OCI-LY7 (cell line): ENCODE measurements at regions not wholly inside any gene's neighbourhood (a gene's known extent, or its start where the extent isn't known, plus 50 kb on each side); places are given as distances from the start of the nearest gene placed in this dataset.

Source experiments
- BruUV-seq: library from RNA; stranded (reverse); fragments of 400-500 nt; replicated peaks from 2 replicates; lab custom pipeline; 2021; lab: Mats Ljungman, UMichigan
- CTCF ChIA-PET: fragments of 300-600 bp; sonication (Branson Sonifier 250); formaldehyde crosslinking; loops from one replicate; lab custom pipeline; 2022; ENCODE audit warnings: antibody characterized with exemption; ENCODE audit not compliant: unreplicated experiment; lab: Charles Lee
- POLR2A ChIA-PET: fragments of 300-600 bp; sonication (Branson Sonifier 250); formaldehyde crosslinking; loops from one replicate; lab custom pipeline; 2022; ENCODE audit warnings: antibody characterized with exemption; lab: Charles Lee
- DNase-seq: peaks from one replicate; pipeline ENCODE4 v3.0.0-alpha.2; 2015; ENCODE audit warnings: low spot score
- H2AFZ ChIP-seq: fragments of 200-600 bp; sonication (generic), shearing (Covaris generic); 2 replicates; pipeline ENCODE4 v1.6.1; 2014; ENCODE audit warnings: mild to moderate bottlenecking, antibody characterized with exemption, low read length, moderate library complexity
- H3K27ac ChIP-seq: fragments of 200-600 bp; sonication (generic); 2 replicates; pipeline ENCODE4 v1.5.1; 2014; ENCODE audit warnings: mixed run types, low read depth, mild to moderate bottlenecking, moderate library complexity, low read length, inconsistent platforms; ENCODE audit not compliant: poor library complexity, severe bottlenecking
- H3K36me3 ChIP-seq: fragments of 200-600 bp; sonication (generic); 2 replicates; pipeline ENCODE4 v1.6.1; 2014; ENCODE audit warnings: mild to moderate bottlenecking, antibody characterized with exemption, low read length, moderate library complexity, mixed read lengths; ENCODE audit not compliant: insufficient read depth
- H3K4me1 ChIP-seq: fragments of 200-600 bp; sonication (generic); 2 replicates; pipeline ENCODE4 v1.5.1; 2014; ENCODE audit warnings: mild to moderate bottlenecking, low read length; ENCODE audit not compliant: insufficient read depth, poor library complexity, severe bottlenecking
- H3K4me2 ChIP-seq: fragments of 200-600 bp; sonication (generic); 2 replicates; pipeline ENCODE4 v1.6.1; 2014; ENCODE audit warnings: mild to moderate bottlenecking, low read length
- H3K4me3 ChIP-seq: fragments of 200-600 bp; sonication (generic); 2 replicates; pipeline ENCODE4 v1.5.1; 2014; ENCODE audit warnings: mild to moderate bottlenecking, low read depth, low read length; ENCODE audit not compliant: poor library complexity, severe bottlenecking
- H3K79me2 ChIP-seq: fragments of 200-600 bp; sonication (generic); 2 replicates; pipeline ENCODE4 v1.6.1; 2016; ENCODE audit warnings: low read depth, mild to moderate bottlenecking, low read length, moderate library complexity, mixed read lengths; ENCODE audit not compliant: insufficient read depth
- H3K9me2 ChIP-seq: fragments of 200-600 bp; sonication (generic); 2 replicates; pipeline ENCODE4 v1.6.1; 2016; ENCODE audit warnings: mild to moderate bottlenecking, low read length, mixed read lengths; ENCODE audit not compliant: insufficient read depth
- H3K9me3 ChIP-seq: fragments of 200-600 bp; sonication (generic); 2 replicates; pipeline ENCODE4 v1.6.1; 2014; ENCODE audit warnings: mild to moderate bottlenecking, mixed run types, low read length, mixed read lengths
- H4K20me1 ChIP-seq: fragments of 200-600 bp; sonication (generic); 2 replicates; pipeline ENCODE4 v1.6.1; 2014; ENCODE audit warnings: mild to moderate bottlenecking, antibody characterized with exemption, low read length, moderate library complexity, mixed read lengths; ENCODE audit not compliant: insufficient read depth
- EZH2phosphoT487 ChIP-seq: fragments of 200-600 bp; sonication (generic); IDR thresholded peaks from 2 replicates; pipeline ENCODE4 v1.6.1; 2018; ENCODE audit warnings: low read depth, borderline replicate concordance, mild to moderate bottlenecking, mixed run types, antibody characterized with exemption, low read length, moderate library complexity, mixed read lengths
- intact Hi-C: fragments of 100-400 bp; cut with micrococcal nuclease; formaldehyde crosslinking; loops from one replicate; pipeline ENCODE4 v1.10.0; 2022; ENCODE audit not compliant: unreplicated experiment
- TF ChIP-seq, protein P1 (sequence below): fragments of 200-600 bp; sonication (generic); conservative IDR thresholded peaks from 2 replicates; pipeline ENCODE4 v1.5.1; 2014; ENCODE audit warnings: mild to moderate bottlenecking, antibody characterized with exemption, low read length, moderate library complexity, mixed read lengths

DNA sequence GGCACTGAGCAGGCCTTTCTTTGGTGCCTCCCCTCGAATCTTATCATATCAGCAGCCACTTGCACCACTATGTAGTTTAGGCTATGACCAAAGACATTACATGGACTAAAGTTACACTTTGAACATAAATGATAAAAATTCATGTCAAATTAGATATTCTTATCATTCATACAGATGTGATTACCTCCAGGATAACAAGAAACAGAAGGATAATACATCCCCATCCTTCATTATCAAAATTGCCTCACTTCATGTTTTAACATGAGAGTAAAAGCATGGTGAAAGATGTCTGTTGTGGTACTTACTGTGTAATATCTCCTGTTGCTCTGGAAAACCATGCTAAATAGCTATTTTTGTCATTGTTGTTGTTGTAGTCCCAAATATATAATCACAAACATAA, 230.8 kb upstream of the RND3 start:
- Histone ChIP-seq H3K9me2 (no peaks in the 10 kb centered on the region), H3K4me2 (no peak overlapping the region), H3K9me3 (no peaks in the 10 kb centered on the region), H3K4me3 (no peak overlapping the region), H2AFZ (no peak overlapping the region), H3K79me2 (no peaks in the 10 kb centered on the region), H3K4me1 (no peaks in the 10 kb centered on the region), H3K36me3 (no peaks in the 10 kb centered on the region), H3K27ac (no peak overlapping the region), H4K20me1 (no peaks in the 10 kb centered on the region)
- TF ChIP-seq EZH2phosphoT487: no peak
- TF ChIP-seq, protein P1, sequence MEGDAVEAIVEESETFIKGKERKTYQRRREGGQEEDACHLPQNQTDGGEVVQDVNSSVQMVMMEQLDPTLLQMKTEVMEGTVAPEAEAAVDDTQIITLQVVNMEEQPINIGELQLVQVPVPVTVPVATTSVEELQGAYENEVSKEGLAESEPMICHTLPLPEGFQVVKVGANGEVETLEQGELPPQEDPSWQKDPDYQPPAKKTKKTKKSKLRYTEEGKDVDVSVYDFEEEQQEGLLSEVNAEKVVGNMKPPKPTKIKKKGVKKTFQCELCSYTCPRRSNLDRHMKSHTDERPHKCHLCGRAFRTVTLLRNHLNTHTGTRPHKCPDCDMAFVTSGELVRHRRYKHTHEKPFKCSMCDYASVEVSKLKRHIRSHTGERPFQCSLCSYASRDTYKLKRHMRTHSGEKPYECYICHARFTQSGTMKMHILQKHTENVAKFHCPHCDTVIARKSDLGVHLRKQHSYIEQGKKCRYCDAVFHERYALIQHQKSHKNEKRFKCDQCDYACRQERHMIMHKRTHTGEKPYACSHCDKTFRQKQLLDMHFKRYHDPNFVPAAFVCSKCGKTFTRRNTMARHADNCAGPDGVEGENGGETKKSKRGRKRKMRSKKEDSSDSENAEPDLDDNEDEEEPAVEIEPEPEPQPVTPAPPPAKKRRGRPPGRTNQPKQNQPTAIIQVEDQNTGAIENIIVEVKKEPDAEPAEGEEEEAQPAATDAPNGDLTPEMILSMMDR: no peak
- ChIA-PET POLR2A (no interaction called here), CTCF (no interaction called here)
- intact Hi-C loops: no loop called here
- DNase-seq: no peak
- no TSS peak for BruUV-seq

DNA sequence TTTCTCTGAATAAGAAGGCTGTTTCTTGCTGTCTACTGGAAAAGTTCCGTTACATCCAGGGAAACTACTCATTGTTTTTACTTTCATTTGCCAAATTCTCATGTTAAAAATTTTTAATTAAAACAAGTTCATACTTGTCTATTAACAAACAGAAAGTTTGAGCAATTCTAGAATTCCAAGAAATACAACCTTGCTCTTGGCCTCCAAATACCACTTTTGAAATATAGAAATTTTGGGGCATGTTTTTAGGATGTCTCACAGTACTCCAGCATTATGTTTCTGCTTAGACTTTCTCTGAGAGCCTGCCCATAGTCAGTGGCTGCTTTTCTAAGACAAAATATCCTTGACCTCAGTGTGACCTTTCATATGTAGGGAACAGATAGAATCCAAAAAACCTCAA, 228.7 kb upstream of the RND3 start:
- Histone ChIP-seq H3K9me3 (no peaks in the 10 kb centered on the region), H3K4me2 (no peak overlapping the region), H3K4me1 (no peaks in the 10 kb centered on the region), H3K27ac (no peak overlapping the region), H3K4me3 (no peak overlapping the region), H4K20me1 (no peaks in the 10 kb centered on the region), H3K36me3 (no peaks in the 10 kb centered on the region), H3K79me2 (no peaks in the 10 kb centered on the region), H3K9me2 (no peaks in the 10 kb centered on the region), H2AFZ (no peak overlapping the region)
- ChIA-PET POLR2A (interaction anchor here (1.2 kb wide), 1 partner anchor 19 kb away, joined by 4 read pairs; no protein-coding TSS in a partner anchor), CTCF (no interaction called here)
- no TSS peak for BruUV-seq
- intact Hi-C loops: no loop called here
- TF ChIP-seq, protein P1: no peak
- TF ChIP-seq EZH2phosphoT487: no peak
- no peak for DNase-seq

DNA sequence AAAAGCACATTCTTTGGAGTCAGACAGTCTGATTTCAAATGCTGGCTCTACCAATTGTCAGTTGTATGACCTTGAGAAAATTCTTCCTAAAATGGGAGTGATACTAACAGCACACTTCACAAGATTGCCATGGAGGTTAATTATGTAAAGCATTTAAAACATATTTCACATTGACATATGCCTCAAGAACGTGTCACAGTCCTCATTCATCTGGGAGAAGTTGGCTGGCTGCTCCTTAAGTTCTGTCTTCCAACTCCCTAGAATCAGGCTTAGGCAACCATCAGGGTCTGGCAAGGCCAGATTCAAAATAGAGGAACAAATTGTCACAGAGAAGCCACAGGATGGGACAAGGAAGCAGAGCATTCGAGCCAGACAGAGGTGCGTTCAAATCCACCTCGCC, 228.0 kb upstream of the RND3 start:
- no peaks in the 10 kb centered on the region for H3K36me3 ChIP-seq
- intact Hi-C loops: no loop called here
- H3K9me2 ChIP-seq: no peaks in the 10 kb centered on the region
- ChIA-PET POLR2A (interaction anchor here (1.2 kb wide), 1 partner anchor 19 kb away, joined by 4 read pairs; no protein-coding TSS in a partner anchor), CTCF (no interaction called here)
- TF ChIP-seq EZH2phosphoT487: no peak
- TF ChIP-seq, protein P1: no peak
- BruUV-seq: no TSS peak
- H3K27ac ChIP-seq: no peak overlapping the region
- H3K79me2 ChIP-seq: no peaks in the 10 kb centered on the region
- H3K4me3 ChIP-seq: no peak overlapping the region
- H3K9me3 ChIP-seq: no peaks in the 10 kb centered on the region
- H3K4me1 ChIP-seq: no peaks in the 10 kb centered on the region
- no peak overlapping the region for H3K4me2 ChIP-seq
- no peak overlapping the region for H2AFZ ChIP-seq
- H4K20me1 ChIP-seq: no peaks in the 10 kb centered on the region
- DNase-seq: no peak
